HG03025 (cell line): ENCODE measurements at regions not wholly inside any gene's neighbourhood (a gene's known extent, or its start where the extent isn't known, plus 50 kb on each side); places are given as distances from the start of the nearest gene placed in this dataset.
"Not testable (repeated sequence)": the region's sequence is repeated elsewhere in the genome, so short reads cannot be mapped to it uniquely, and the experiment has no call there.

Experiments
- ATAC-seq: cut with Tn5 transposase; IDR thresholded peaks from one replicate; pipeline ENCODE4 v1.9.1; 2021; ENCODE audit warnings: mild to moderate bottlenecking, moderate library complexity; ENCODE audit not compliant: unreplicated experiment, low FRiP score

DNA sequence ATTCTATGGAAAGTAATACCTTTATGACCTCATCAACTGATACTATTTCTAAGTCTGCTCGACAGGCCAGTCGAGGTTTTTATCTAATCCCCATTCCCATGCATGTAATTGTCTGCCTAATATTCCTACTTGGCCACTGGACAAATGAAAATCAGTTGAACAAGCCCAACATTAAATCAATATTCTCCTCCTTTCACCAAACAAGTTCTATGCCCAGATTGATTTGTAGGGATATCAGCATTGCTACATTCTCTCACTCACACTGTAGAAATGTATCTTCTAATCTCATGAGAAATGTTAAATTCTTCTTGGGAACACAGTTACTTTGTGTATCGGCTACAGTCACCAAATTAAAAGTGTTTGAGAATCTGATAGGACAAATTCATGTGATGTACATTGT, 208.8 kb upstream of the CTNND2 start:
- no peak for ATAC-seq

DNA sequence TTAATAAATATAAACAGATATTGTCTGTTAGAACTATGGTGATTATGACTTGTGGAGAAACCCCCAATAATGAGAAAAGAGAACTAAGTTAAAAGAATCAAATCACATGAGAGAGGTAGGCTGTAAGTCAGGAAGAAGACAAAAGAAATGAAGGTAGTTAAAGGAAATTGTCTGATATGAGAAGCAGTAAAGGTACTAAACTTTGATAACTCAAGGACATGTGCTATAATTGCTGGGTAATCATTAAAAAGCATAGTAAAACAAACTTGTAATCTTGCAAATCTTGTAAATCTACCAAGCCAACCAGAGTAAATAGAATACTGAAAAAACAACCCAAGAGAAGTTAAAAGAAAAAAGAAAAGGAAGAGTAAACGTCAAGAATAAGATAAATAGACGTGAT, 207.0 kb upstream of the CTNND2 start:
- no peak for ATAC-seq

GRCh38 chr5:12110629-12111028, 206.4 kb upstream of the CTNND2 start:
- no peak for ATAC-seq

DNA sequence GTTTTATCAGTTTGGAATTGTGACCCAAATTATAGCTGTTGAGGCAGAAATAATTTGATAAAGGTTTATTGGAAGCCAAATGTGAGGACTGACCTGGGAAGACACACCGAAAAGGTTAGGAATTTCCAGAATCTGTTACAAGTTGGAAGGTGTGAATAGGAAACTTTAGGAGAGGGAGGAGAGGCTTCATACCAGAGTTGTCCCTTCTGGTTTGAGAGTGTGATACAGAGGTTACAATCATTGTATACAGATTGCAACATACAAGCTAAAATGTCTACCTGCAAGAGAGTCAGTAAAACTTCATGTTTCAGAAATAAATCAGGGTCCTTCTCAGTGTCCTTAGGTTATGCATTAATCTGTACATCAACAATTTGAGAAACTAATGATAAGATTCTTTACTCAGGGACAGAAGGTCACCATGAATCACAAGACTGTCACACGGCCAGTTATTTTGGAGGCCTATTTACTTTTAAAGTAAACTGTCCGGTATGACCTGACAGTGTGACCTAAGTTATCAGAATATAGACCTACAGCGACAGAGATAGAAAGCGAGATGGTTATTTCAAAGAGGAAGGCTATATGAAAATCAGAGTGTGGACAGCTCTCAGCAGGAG, 204.9 kb upstream of the CTNND2 start:
- no peak for ATAC-seq

DNA sequence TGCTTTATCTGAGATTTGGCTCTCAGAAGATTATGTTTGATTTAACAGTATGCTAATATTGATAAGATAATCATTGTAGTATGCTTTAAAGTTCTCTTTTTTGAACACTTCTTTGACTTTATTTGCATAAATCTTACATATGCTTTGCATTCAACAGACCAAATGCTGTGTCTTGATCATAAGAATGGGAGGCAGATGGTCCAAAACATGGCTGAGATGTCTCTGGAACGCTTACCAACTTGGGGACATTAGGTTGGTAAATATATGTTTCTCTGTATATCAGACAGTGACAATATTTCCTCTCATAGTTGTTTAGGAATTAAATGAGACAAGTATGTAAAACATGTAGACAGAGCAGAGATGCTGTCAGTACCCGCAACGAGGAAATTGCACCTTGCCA, 197.9 kb upstream of the CTNND2 start:
- no peak for ATAC-seq

GRCh38 chr5:12100542-12100941, 196.3 kb upstream of the CTNND2 start:
- no peak for ATAC-seq

DNA sequence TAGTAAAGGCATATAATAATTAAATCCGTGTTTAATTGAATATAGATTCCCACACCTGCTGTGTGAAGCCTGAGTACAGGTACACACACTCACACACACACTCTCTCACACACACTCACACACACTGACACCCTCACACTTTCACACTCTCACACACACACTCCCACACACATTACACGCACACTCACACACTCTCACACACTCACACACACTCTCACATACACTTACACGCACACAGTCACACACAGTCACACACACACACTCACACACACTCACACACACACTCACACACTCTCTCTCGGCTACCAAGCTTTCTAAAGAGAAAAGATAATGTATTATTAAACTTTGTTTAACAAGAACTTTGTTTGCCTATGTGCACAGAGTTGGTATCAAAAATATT, 195.1 kb upstream of the CTNND2 start:
- no peak for ATAC-seq

DNA sequence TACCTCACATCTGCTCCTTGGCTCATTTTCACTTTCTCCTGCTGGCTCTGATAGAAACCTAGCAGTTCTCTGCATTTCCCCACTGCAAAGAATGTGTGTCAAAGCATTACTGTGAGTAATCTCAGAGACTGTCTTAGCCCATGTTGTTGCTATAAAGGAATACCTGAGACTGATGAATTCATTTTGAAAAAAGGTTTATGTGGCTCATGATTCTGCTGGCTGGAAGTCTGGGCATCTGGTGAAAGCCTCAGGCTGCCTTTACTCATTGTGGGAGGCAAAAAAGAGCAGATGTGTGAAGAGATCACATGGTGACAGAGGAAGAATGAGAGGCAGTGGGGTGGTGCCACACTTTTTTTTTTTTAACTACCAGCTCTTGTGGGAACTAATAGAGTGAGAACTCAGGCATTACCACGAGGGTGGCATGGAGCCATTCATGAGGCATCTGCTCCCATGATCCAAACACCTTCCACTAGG, 191.6 kb upstream of the CTNND2 start:
- ATAC-seq, result peak; percentile 61

- ATAC-seq, result no peak
Observed at GRCh38 chr5:12093586-12093985, 189.3 kb upstream of the CTNND2 start.

DNA sequence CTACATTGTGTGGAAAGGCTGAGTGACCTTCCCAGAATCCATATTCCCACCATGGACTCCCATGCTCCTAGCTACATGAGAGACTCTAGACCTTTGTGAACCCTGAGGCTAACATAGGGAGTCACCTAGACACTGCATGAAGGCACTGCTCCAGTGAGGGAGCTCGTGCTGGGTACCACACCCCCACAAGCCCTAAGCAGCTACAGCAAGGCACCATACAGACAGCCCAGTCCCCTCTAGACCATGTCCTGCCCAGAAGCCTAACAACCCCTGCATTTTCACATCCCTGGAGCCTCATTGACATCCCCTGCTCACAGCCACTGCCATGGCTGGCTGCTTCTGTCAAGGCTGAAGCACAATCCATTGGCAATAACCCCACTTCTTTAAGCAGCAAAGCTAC, 176.5 kb upstream of the CTNND2 start:
- ATAC-seq, result no peak

GRCh38 chr5:12078286-12078685, 174.0 kb upstream of the CTNND2 start:
- not testable (repeated sequence) for ATAC-seq

GRCh38 chr5:12073426-12073825, 169.2 kb upstream of the CTNND2 start:
- no peak for ATAC-seq

- no peak for ATAC-seq
Observed at GRCh38 chr5:12072441-12072840, 168.2 kb upstream of the CTNND2 start.

DNA sequence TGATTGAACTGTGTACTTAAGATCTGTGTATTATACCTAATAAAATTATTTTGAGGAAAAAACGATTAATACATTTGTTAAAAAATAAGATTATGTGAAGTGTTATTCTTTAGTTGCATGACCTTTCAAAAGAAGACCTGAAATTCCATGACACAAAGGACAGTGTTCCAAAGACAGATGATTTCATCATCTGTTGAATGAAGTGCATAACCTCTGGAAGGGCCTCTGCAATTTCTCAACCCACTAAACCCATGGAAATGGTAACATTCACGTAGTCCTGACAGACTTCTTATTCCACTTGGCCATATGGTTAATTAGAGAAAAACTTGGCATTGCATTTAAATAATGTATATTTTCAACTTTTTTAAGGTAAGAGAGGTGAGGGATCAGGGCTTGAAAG, 167.2 kb upstream of the CTNND2 start:
- no peak for ATAC-seq

GRCh38 chr5:12023614-12024241, 119.5 kb upstream of the CTNND2 start:
- no peak for ATAC-seq

GRCh38 chr5:12022444-12022843, 118.2 kb upstream of the CTNND2 start:
- ATAC-seq, result no peak

DNA sequence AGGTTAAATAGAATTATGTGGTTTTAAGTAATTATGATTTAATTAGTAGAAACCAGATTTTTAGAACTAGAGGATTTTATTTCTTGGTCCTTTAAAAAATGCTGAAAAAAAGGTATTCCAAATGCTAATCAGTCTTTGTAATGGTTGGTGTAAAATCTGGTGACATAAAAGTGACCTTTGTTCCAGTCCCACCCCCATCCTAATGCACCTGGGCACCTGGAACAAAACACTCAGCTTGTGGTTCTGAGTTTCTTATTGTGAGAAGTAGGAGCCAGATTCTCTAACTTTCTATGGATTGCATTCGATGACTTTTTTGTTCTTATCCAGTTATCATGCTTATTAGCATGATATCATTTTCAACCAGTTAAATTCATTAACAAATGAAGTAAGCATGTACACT, 115.1 kb upstream of the CTNND2 start:
- no peak for ATAC-seq

- ATAC-seq, result no peak
Observed at GRCh38 chr5:12017007-12017406, 112.8 kb upstream of the CTNND2 start.

- no peak for ATAC-seq
Observed at GRCh38 chr5:12016159-12016746, 112.0 kb upstream of the CTNND2 start.

- ATAC-seq, result no peak
Observed at GRCh38 chr5:12013351-12013750, 109.1 kb upstream of the CTNND2 start.

GRCh38 chr5:12003680-12004079, 99.4 kb upstream of the CTNND2 start:
- no peak for ATAC-seq

DNA sequence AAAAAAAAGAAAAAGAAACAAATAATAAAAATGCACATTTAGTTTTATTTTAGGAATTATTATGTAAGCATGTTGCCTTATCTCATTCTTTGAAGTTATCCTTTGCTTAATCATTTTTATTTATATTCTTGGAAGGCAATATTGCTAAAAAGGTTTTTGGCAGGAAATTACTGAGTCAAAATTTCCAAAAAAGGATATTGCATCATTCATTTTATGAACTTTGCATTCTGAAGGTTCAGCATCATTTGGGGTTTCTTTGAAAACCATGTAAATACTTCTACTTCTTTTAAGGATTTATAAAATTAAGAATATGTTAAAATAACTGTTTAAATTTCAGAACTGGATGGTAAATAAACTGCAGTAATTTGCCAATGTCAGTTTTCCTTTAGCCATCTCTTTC, 94.2 kb upstream of the CTNND2 start:
- no peak for ATAC-seq
